Tibial nerve (tissue), 4 donors: ENCODE measurements at regions not wholly inside any gene's neighbourhood (a gene's known extent, or its start where the extent isn't known, plus 50 kb on each side); places are given as distances from the start of the nearest gene placed in this dataset.

Experiments used
- DNase-seq, 2 donors: peaks; one replicate each; pipeline ENCODE4 v3.0.0-alpha.2; 2019; ENCODE audit warnings: low spot score in 2 of 2
- H3K27ac ChIP-seq, 4 donors: fragments of 200-600 bp; sonication (generic) in 3 of 4; one replicate each; pipeline ENCODE4 v1.5.1; 2017 to 2019; ENCODE audit warnings: mild to moderate bottlenecking in 1 of 4
- H3K27me3 ChIP-seq, 2 donors: fragments of 200-600 bp; sonication (generic) in 1 of 2; one replicate each; pipeline versions ENCODE4 v1.5.1 to v1.6.0; 2017 to 2019
- H3K36me3 ChIP-seq, 3 donors: fragments of 200-600 bp; sonication (generic); one replicate each; pipeline ENCODE4 v1.5.1; 2018 to 2019
- H3K4me1 ChIP-seq, 4 donors: fragments of 200-600 bp; sonication (generic) in 3 of 4; one replicate each; pipeline ENCODE4 v1.5.1; 2017 to 2019
- H3K4me3 ChIP-seq, 4 donors: fragments of 200-600 bp; sonication (generic) in 3 of 4; one replicate each; pipeline ENCODE4 v1.5.1; 2017 to 2019; ENCODE audit warnings: mild to moderate bottlenecking in 1 of 4, moderate library complexity in 1 of 4
- H3K9me3 ChIP-seq, 4 donors: fragments of 200-600 bp; sonication (generic) in 3 of 4; one replicate each; pipeline ENCODE4 v1.5.1; 2017 to 2019
- EP300 ChIP-seq, 2 donors: sonication (generic); formaldehyde crosslinking; IDR thresholded peaks; one replicate each; pipeline ENCODE4 v1.6.1; 2017; ENCODE audit warnings: antibody characterized with exemption in 2 of 2, mild to moderate bottlenecking in 1 of 2
- POLR2A ChIP-seq, 2 donors: fragments of 450-650 bp; IDR thresholded peaks; one replicate each; pipeline ENCODE4 v1.6.1; 2017; ENCODE audit warnings: antibody characterized with exemption in 2 of 2, mild to moderate bottlenecking in 2 of 2, moderate library complexity in 2 of 2
- WGBS, 2 donors: methylation state at CpG; one replicate each; pipeline ENCODE4 v1.1.5; 2018; 5-methylcytosine and 5-hydroxymethylcytosine counted together
- TF ChIP-seq, protein P1 (sequence below), 5 experiments: fragments of 200-600 bp in 3 of 5; fragments of 450-650 bp in 2 of 5; sonication (generic) in 3 of 5; IDR thresholded peaks; one replicate each; pipeline ENCODE4 v1.5.1; 2016 to 2019; ENCODE audit warnings: antibody characterized with exemption in 5 of 5, mild to moderate bottlenecking in 3 of 5, moderate library complexity in 2 of 5

DNA sequence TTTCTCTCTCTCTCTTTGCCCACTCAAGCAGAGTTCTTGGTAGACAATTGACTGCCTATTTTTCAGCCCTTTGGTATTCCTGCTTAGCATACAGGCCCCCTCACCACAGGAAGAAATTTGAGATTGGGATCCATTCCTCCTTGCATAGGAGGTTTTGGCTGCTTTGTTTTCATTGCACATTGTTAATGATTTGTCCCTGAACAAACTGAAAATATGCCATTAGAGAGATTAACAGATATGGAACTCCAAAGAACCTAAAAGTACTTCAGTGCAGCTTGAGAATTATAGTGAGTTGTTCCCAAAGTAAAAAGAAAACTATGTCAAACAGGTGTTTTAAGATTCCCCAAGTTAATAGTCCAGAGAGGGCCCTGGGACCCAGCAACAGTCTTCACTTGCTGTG lies 200.0 kb downstream of the TTLL7 start:
- H3K27ac ChIP-seq: no peak overlapping the region
- TF ChIP-seq, protein P1, sequence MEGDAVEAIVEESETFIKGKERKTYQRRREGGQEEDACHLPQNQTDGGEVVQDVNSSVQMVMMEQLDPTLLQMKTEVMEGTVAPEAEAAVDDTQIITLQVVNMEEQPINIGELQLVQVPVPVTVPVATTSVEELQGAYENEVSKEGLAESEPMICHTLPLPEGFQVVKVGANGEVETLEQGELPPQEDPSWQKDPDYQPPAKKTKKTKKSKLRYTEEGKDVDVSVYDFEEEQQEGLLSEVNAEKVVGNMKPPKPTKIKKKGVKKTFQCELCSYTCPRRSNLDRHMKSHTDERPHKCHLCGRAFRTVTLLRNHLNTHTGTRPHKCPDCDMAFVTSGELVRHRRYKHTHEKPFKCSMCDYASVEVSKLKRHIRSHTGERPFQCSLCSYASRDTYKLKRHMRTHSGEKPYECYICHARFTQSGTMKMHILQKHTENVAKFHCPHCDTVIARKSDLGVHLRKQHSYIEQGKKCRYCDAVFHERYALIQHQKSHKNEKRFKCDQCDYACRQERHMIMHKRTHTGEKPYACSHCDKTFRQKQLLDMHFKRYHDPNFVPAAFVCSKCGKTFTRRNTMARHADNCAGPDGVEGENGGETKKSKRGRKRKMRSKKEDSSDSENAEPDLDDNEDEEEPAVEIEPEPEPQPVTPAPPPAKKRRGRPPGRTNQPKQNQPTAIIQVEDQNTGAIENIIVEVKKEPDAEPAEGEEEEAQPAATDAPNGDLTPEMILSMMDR (IDR thresholded peaks at IDR 0.05): no peak
- TF ChIP-seq POLR2A (IDR thresholded peaks at IDR 0.05): no peak
- H3K4me3 ChIP-seq: no peak overlapping the region
- DNase-seq: no peak
- no peaks in the 10 kb centered on the region for H3K27me3 ChIP-seq
- no peaks in the 10 kb centered on the region for H3K36me3 ChIP-seq
- peaks cover 0 to 21% (median 0%) of the 10 kb centered on the region in 4 donors for H3K4me1 ChIP-seq
- H3K9me3 ChIP-seq: no peaks in the 10 kb centered on the region

DNA sequence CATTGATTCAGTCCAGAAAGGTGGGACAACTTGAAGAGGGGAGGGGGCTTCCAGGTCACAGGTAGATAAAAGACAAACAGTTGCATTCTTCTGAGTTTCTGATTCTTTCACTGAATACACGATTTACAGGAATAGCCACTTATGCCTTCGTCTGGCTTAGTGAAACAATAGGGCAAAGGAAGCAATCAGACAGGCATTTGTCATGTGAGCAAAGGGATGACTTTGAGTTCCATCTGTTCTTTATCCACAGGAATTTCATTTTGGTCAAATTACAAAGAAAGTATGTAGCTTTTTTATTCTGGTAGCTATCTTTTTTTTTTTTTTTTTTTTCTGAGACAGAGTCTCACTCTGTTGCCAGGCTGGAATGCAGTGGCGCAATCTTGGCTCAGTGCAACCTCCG lies 202.5 kb downstream of the TTLL7 start:
- TF ChIP-seq POLR2A (IDR thresholded peaks at IDR 0.05): no peak
- TF ChIP-seq, protein P1 (IDR thresholded peaks at IDR 0.05): no peak
- TF ChIP-seq EP300 (IDR thresholded peaks at IDR 0.05): no peak
- DNase-seq: no peak
- H3K27me3 ChIP-seq: no peaks in the 10 kb centered on the region
- no peak overlapping the region for H3K4me3 ChIP-seq
- H3K9me3 ChIP-seq: no peaks in the 10 kb centered on the region
- whole genome bisulfite sequencing, 2 donors: 85 to 92% methylated on average over 4 of the region's 4 CpGs
- H3K27ac ChIP-seq: no peak overlapping the region
- peaks cover 0 to 11% (median 0%) of the 10 kb centered on the region in 4 donors for H3K4me1 ChIP-seq
- no peaks in the 10 kb centered on the region for H3K36me3 ChIP-seq

DNA sequence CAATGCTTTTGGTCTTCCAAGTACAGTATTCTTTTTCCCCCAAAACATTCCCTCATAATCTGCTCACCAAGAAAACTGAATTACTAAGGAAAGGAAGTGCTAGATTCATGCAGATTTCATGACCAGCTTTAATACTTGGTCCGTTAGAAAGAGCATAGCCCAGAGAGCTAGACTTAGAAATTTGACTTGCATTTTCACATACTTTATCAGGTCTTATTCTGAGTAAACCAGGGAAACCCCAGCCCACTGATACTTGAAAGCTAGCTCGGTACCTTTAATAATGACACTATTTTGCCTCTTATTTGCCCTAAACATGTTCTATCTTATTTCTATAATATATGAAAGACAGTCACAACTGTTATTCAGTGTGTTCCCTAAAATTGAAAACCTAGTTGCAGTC lies 204.5 kb downstream of the TTLL7 start:
- Histone ChIP-seq H3K27me3 (no peaks in the 10 kb centered on the region), H3K36me3 (no peaks in the 10 kb centered on the region), H3K4me1 (peaks cover 0 to 3% (median 0%) of the 10 kb centered on the region in 4 donors), H3K27ac (no peak overlapping the region), H3K9me3 (no peaks in the 10 kb centered on the region), H3K4me3 (no peak overlapping the region)
- no peak for DNase-seq
- 91 to 94% methylated on average over 2 of the region's 2 CpGs for WGBS, 2 donors
- TF ChIP-seq POLR2A (IDR thresholded peaks at IDR 0.05) (no peak), EP300 (IDR thresholded peaks at IDR 0.05) (no peak)
- TF ChIP-seq, protein P1 (IDR thresholded peaks at IDR 0.05): no peak

DNA sequence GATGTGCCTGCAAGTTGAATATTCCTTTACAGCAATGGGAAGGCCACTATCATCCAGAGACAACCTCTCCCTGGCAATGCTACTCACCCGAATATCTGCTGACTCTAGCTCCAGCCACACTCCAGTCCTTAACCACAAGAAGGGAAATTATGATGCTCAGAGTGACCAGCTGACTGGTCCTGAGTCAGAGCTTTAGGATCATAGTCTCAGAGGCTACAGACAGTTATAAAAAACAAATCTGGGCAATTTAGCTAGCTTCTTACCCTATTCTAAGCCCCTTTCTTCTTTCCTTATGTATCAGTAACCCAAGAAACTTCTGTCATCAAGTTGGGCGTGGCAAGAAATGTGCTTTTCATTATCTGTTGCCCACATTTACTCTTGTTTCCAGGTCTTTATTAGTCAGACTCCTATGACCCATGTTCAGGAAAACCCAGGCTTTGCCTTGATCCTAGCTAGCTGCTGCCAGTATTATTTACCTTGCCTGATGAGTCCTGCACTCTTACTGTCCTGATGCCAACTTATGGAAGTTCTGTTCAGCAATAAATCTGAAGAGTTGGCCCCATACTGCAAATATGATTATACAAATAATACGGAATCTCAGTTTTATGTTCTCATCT lies 207.0 kb downstream of the TTLL7 start:
- Histone ChIP-seq H3K27ac (no peak overlapping the region), H3K4me1 (no peaks in the 10 kb centered on the region), H3K36me3 (no peaks in the 10 kb centered on the region), H3K27me3 (no peaks in the 10 kb centered on the region), H3K9me3 (no peaks in the 10 kb centered on the region), H3K4me3 (no peak overlapping the region)
- TF ChIP-seq EP300 (IDR thresholded peaks at IDR 0.05) (no peak), POLR2A (IDR thresholded peaks at IDR 0.05) (no peak)
- TF ChIP-seq, protein P1 (IDR thresholded peaks at IDR 0.05): no peak
- DNase-seq: no peak
- 90 to 91% methylated on average over 3 of the region's 3 CpGs for WGBS, 2 donors

DNA sequence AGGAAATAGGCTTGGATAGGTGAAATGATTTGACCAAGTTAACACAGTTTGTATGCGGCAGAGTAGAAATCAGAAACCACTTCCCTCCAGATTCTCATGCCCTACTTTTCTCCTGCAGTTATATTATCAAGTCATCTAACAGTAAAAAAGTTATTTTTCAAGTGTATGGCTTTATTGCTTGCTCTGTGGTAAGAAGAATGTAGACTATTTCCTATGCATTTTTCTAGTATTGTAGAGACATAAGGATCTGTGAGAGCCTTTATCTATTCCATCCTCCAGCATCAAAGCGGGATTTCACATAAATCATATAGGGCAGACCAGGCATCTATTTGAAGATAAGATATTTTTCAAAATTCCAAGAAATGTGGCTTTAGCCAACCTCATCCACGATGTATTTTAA lies 208.5 kb downstream of the TTLL7 start:
- TF ChIP-seq, protein P1 (IDR thresholded peaks at IDR 0.05): no peak
- TF ChIP-seq EP300 (IDR thresholded peaks at IDR 0.05) (no peak), POLR2A (IDR thresholded peaks at IDR 0.05) (no peak)
- Histone ChIP-seq H3K9me3 (no peaks in the 10 kb centered on the region), H3K27me3 (no peaks in the 10 kb centered on the region), H3K27ac (no peak overlapping the region), H3K4me3 (no peak overlapping the region), H3K36me3 (no peaks in the 10 kb centered on the region), H3K4me1 (no peaks in the 10 kb centered on the region)
- 91 to 94% methylated on average over 3 of the region's 3 CpGs for WGBS, 2 donors
- no peak for DNase-seq
